Spinal cord (tissue), 9 donors: ENCODE measurements at regions not wholly inside any gene's neighbourhood (a gene's known extent, or its start where the extent isn't known, plus 50 kb on each side); places are given as distances from the start of the nearest gene placed in this dataset.

ENCODE experiments used
- DNase-seq, 6 donors: peaks; one replicate each; pipeline versions ENCODE4 v3.0.0 to v3.0.0-alpha.2; 2013 to 2015; ENCODE audit warnings: low spot score in 6 of 6, low read depth in 4 of 6
- H3K27ac ChIP-seq: one replicate; pipeline ENCODE4 v1.5.1; 2013; ENCODE audit warnings: low read depth, low read length, control low read depth
- H3K27me3 ChIP-seq: one replicate; pipeline ENCODE4 v1.6.1; 2013; ENCODE audit warnings: low read length; ENCODE audit not compliant: control insufficient read depth, insufficient read depth
- H3K36me3 ChIP-seq: one replicate; pipeline ENCODE4 v1.6.1; 2013; ENCODE audit warnings: low read length; ENCODE audit not compliant: control insufficient read depth, insufficient read depth
- H3K4me1 ChIP-seq: one replicate; pipeline ENCODE4 v1.6.1; 2013; ENCODE audit warnings: low read length; ENCODE audit not compliant: control insufficient read depth, insufficient read depth
- H3K4me3 ChIP-seq: one replicate; pipeline ENCODE4 v1.5.1; 2013; ENCODE audit warnings: low read depth, low read length, control low read depth
- H3K9me3 ChIP-seq: one replicate; pipeline ENCODE4 v1.6.1; 2013; ENCODE audit warnings: low read length; ENCODE audit not compliant: control insufficient read depth, insufficient read depth
- WGBS: methylation state at CpG from one replicate; pipeline ENCODE4 v1.1.5; 2013; ENCODE audit warnings: missing lambda C conversion rate; ENCODE audit not compliant: insufficient coverage; 5-methylcytosine and 5-hydroxymethylcytosine counted together
- donor health status: healthy.

GRCh38 chr7:106597014-106597413, 63.9 kb downstream of the CCDC71L start:
- no peaks in the 10 kb centered on the region for H3K27me3 ChIP-seq
- H3K27ac ChIP-seq, result no peak overlapping the region
- no peak overlapping the region for H3K4me3 ChIP-seq
- no peaks in the 10 kb centered on the region for H3K36me3 ChIP-seq
- no peaks in the 10 kb centered on the region for H3K4me1 ChIP-seq
- WGBS, result 60% methylated on average over 1 of the region's 2 CpGs
- H3K9me3 ChIP-seq, result no peaks in the 10 kb centered on the region
- DNase-seq, result no peak

GRCh38 chr7:106595922-106596321, 65.0 kb downstream of the CCDC71L start:
- H3K4me3 ChIP-seq, result no peak overlapping the region
- no peaks in the 10 kb centered on the region for H3K27me3 ChIP-seq
- H3K9me3 ChIP-seq, result no peaks in the 10 kb centered on the region
- H3K4me1 ChIP-seq, result no peaks in the 10 kb centered on the region
- WGBS, result no CpG with 5 or more reads among the region's 3 CpGs
- DNase-seq, result no peak
- H3K27ac ChIP-seq, result no peak overlapping the region
- no peaks in the 10 kb centered on the region for H3K36me3 ChIP-seq

- Histone ChIP-seq H3K27ac (no peak overlapping the region), H3K9me3 (no peaks in the 10 kb centered on the region), H3K4me3 (no peak overlapping the region), H3K36me3 (no peaks in the 10 kb centered on the region), H3K4me1 (no peaks in the 10 kb centered on the region), H3K27me3 (no peaks in the 10 kb centered on the region)
- WGBS, result no CpG with 5 or more reads among the region's 2 CpGs
- DNase-seq, result no peak
Observed at GRCh38 chr7:106593028-106593417, 67.9 kb downstream of the CCDC71L start.

GRCh38 chr7:106592282-106593027, 68.5 kb downstream of the CCDC71L start:
- Histone ChIP-seq H3K9me3 (no peaks in the 10 kb centered on the region), H3K27ac (no peak overlapping the region), H3K27me3 (no peaks in the 10 kb centered on the region), H3K4me1 (no peaks in the 10 kb centered on the region), H3K4me3 (no peak overlapping the region), H3K36me3 (no peaks in the 10 kb centered on the region)
- DNase-seq, result no peak
- WGBS, result 83% methylated on average over 1 of the region's 1 CpG

- no peak for DNase-seq
- H3K4me3 ChIP-seq, result no peak overlapping the region
- no peak overlapping the region for H3K27ac ChIP-seq
- no peaks in the 10 kb centered on the region for H3K9me3 ChIP-seq
- 93% methylated on average over 3 of the region's 4 CpGs for WGBS
- no peaks in the 10 kb centered on the region for H3K36me3 ChIP-seq
- H3K4me1 ChIP-seq, result no peaks in the 10 kb centered on the region
- H3K27me3 ChIP-seq, result no peaks in the 10 kb centered on the region
Observed at GRCh38 chr7:106591146-106591545, 69.8 kb downstream of the CCDC71L start.

- no peak for DNase-seq
- Histone ChIP-seq H3K36me3 (no peaks in the 10 kb centered on the region), H3K9me3 (no peaks in the 10 kb centered on the region), H3K4me1 (no peaks in the 10 kb centered on the region), H3K27ac (no peak overlapping the region), H3K27me3 (no peaks in the 10 kb centered on the region), H3K4me3 (no peak overlapping the region)
- WGBS, result 88% methylated on average over 2 of the region's 3 CpGs
Observed at GRCh38 chr7:106590209-106590816, 70.6 kb downstream of the CCDC71L start.

- H3K36me3 ChIP-seq, result no peaks in the 10 kb centered on the region
- no peak for DNase-seq
- WGBS, result 88% methylated on average over 3 of the region's 6 CpGs
- H3K4me3 ChIP-seq, result no peak overlapping the region
- no peaks in the 10 kb centered on the region for H3K4me1 ChIP-seq
- no peak overlapping the region for H3K27ac ChIP-seq
- H3K27me3 ChIP-seq, result no peaks in the 10 kb centered on the region
- no peaks in the 10 kb centered on the region for H3K9me3 ChIP-seq
Observed at GRCh38 chr7:106589198-106589879, 71.6 kb downstream of the CCDC71L start.

- H3K9me3 ChIP-seq, result no peaks in the 10 kb centered on the region
- H3K27ac ChIP-seq, result no peak overlapping the region
- no peak overlapping the region for H3K4me3 ChIP-seq
- no peaks in the 10 kb centered on the region for H3K27me3 ChIP-seq
- no peaks in the 10 kb centered on the region for H3K36me3 ChIP-seq
- DNase-seq, result no peak
- 94% methylated on average over 8 of the region's 10 CpGs for WGBS
- H3K4me1 ChIP-seq, result no peaks in the 10 kb centered on the region
Observed at GRCh38 chr7:106588422-106589197, 72.3 kb downstream of the CCDC71L start.

GRCh38 chr7:106584914-106585759, 75.8 kb downstream of the CCDC71L start:
- no peaks in the 10 kb centered on the region for H3K4me1 ChIP-seq
- no peak overlapping the region for H3K27ac ChIP-seq

More at GRCh38 chr7:106584914-106585759, 75.8 kb downstream of the CCDC71L start:
- Histone ChIP-seq H3K27me3 (no peaks in the 10 kb centered on the region), H3K9me3 (no peaks in the 10 kb centered on the region), H3K36me3 (no peaks in the 10 kb centered on the region), H3K4me3 (no peak overlapping the region)
- 95% methylated on average over 2 of the region's 7 CpGs for WGBS
- no peak for DNase-seq
